Medulla oblongata (tissue), 1 donor: ENCODE measurements at regions not wholly inside any gene's neighbourhood (a gene's known extent, or its start where the extent isn't known, plus 50 kb on each side); places are given as distances from the start of the nearest gene placed in this dataset.
"Not testable (repeated sequence)": the region's sequence is repeated elsewhere in the genome, so short reads cannot be mapped to it uniquely, and the experiment has no call there.

Experiments
- DNase-seq: peaks from one replicate; pipeline ENCODE4 v3.0.0-alpha.2; 2015; ENCODE audit errors: extremely low spot score

DNA sequence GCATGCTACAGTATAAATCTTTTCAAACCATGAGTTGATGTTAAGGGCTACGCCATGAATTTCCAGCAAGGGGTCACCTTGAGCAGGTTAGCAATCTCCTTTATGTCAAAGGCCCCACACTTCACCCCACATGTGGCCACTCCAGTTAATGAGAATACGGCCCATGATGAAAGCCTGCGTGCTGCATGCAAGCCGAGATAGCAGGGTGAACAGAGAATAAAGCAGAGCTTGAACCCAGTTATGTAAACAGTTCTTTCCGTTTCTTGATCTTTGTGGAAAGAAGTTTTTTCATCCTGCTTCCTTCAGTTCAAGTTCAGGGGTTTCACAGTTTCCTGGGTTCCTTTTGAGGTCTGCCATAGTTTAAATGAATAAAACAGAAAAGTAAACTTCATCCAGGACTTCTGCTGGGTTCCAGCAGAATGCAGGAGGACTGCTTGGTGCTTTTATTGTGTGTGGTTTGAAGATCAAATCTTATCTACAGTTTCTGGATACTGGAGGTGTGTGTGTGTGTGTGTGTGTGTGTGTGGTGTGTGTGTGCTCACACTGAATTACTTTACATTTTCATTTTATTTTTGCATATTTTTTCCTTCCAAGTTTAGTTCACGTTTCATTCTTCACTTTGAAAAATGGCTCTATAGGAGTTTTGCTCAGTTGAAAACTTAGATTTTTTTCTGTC lies 87.1 kb downstream of the HMHB1 start:
- DNase-seq, result no peak

DNA sequence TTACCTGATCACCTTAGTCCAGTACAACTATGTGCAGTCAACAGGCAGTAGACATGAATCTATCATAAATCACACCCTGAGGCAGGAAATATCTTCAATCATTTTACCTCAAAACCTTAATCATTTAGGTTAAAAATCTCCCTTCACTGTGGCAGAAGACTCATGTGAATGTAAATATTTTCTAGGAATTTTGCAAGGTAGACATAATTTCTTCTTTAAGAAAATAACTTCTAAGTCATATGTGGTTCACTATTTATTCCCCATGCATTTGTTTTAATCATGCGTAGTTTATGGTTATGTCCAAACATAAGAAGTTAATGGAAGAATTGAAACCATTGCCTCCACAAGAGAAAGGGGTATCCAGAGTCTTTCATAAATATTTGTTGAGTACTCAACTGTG lies 97.0 kb downstream of the HMHB1 start:
- DNase-seq, result no peak

DNA sequence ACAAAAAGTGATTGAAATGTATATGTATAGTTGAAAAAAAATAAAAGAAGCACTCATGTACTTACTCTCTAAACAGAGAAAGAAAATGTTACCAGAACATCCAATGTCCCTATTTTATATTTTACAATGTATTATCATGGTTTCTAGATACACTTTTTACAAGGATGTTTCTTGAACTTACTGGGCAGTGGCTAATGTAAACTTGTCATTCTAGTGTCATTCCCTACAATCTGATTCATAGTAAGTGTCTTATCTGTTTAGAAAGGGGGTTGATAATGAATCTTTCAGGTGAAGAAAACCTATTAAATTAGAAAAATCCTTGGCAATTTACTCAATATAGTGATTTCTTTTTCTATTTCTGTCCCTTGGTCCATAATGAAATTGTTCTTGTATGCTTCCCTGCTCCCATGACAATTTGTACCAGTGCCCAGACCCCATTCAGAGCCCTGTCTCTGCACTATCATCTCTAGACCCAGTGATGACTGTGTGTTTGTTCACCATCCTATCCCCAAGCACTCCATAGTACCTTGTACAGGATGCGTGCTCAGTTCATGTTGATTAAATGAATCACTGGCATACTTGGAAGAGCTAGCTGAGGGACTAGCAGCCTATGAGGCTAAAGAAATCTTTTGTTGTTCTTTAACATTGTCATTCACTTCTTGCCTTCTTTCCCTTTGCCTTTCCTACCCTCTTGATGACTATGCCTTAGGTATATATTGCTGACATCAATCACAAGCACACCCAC lies 101.2 kb downstream of the HMHB1 start:
- DNase-seq, result peak; percentile 58

DNA sequence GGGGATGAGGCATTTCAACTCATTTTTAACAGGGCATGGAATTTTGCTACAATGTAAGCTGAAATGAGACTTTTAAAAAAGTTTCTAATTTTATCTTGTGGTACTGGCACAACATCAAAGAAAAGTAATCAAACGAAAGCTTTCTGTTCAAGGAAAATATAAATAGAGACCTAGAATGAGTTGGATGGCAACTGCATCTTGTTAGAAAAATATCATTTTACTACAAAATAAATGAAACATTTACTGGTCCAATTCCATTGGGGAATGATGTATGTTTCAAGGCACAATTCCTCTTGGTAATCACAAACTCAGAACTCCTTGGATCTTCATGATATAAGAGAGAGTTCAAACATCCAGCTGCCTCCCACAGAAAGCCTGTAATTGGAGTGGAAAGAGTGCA lies 102.8 kb downstream of the HMHB1 start:
- DNase-seq, result no peak

DNA sequence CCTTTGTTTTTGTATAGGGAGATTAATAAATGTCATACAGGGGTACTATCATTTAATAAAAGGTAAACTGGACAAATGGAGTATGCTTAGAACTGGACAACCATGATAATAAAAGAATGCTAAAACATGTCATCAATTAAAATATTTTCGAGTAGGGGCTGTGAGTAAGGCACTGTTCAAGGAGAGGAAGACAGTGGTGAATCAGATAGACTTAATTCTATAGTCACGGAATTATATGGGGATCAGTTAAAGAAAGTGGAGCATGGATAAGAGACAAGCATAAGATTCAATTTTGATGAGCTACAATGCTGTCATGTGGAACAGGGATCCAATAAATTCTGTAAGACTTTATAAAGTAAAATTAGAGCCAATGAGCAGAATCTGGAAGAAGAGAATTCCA lies 104.5 kb downstream of the HMHB1 start:
- DNase-seq, result no peak

DNA sequence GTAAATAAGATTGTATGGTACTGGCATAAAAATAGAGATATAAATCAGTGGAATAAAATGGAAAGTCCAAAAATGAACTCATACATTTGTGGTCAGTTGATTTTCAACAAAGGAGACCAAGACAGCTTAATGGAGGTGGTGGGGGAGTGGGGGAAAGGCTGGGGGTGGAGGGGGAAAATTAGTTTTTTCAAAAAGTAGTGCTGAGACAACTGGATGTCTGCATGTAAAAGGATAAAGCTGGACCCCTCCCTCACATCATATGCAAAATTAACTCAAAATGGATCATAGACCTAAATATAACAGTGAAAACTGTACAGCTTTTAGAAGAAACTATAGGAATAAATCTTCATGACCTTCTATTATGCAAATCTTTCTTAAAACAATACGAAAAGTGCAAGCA lies 107.0 kb downstream of the HMHB1 start:
- DNase-seq, result no peak

DNA sequence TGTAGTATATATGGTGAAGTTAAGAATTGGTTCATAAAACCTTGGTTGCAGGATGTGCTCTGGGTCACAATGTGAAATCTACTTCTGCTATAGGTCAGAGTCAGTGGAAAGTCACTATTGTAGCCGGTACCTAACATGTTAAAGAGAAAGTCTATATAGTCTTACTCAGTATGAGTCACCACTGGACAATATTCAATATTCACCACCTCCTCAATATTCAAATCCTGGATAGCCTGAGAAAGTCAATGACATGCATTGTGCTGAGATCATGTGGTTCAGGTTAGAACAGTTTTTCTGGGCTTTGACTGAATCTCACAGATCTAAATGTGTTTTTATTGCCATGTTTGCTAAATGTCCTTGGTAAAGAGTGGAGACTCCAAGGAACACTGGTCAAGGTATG lies 108.8 kb downstream of the HMHB1 start:
- no peak for DNase-seq

DNA sequence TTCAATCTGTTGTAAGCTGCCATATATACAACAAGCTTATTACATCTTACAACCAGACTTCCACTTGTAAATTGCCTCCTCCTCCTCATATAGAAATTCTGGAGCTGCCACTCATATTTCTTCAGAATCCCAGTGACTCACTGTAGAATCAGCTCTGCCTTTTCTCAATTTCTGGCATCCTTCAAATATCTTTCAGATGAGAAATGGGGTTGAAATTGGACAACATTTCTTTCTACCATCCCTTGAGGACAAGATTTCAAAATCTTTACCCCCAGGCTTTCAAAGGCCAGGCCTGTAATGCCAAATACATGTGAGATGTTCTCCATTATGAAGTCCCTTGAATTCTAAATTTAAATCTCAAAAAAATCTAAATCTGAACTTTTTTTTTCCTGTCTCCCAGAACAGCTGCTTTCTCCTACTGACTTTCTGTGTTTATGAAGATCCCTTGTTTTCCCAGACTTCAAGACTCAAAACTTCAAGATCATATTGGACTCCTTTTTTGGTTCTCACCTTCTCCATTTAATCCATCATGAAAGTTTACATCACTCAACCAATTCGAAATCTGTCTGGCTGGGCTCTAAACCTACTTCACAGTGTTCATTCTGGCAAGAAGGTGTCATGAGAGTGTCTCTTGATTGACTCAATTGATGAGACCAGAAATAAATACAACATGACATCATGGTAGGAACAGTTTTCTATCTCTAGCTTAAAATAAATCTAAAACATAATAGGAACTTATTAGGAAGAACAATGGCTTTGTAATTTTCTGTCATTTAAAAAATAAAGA lies 109.8 kb downstream of the HMHB1 start:
- DNase-seq, result no peak

DNA sequence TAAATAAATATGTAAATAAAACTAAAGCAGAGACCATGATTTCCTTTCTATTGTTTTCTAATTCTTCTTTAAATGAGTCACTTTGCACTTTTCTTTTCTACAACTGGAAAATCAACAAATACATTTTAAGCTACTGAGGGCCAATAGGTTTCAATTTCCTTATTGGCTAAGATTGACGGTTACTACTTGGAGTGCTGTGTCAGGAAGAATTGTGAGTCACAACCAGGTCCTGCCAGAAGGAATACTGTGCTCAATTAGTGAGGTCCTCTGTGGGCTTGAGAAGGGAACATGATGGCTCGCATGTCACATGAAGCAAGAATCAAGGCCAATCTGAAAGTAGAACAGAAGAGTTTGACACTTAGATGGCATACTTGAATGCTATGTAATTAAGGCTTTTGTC lies 110.8 kb downstream of the HMHB1 start:
- peak; percentile 21 for DNase-seq

DNA sequence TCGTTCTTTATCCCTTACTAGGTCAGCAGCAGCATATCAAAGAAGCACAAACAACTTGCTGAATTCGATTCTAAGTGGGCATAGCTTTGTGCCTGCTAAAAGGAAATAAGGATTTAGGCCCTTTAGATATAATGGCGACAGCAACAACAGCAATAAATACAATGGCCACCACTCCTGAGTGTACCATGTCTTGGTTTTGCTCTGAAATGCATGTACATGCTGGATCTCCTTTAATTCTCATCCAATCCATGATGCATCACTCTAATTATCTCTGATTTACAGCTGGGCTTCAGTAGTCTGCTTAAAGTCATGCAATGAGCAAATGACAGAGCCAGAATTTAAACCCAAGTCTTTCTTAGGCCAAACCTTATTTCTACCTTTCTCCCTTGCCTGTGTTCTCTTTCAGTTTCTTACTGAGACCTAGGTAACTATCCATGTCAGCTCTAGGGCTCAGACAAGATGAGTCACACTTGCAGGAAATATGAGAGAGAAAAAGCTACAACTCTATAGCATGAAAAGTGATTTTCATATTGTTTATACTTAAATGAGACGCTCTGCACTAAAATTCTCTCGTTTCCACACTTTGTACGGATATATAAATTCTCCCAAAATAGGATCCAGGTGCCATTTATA lies 111.8 kb downstream of the HMHB1 start:
- DNase-seq, result no peak

DNA sequence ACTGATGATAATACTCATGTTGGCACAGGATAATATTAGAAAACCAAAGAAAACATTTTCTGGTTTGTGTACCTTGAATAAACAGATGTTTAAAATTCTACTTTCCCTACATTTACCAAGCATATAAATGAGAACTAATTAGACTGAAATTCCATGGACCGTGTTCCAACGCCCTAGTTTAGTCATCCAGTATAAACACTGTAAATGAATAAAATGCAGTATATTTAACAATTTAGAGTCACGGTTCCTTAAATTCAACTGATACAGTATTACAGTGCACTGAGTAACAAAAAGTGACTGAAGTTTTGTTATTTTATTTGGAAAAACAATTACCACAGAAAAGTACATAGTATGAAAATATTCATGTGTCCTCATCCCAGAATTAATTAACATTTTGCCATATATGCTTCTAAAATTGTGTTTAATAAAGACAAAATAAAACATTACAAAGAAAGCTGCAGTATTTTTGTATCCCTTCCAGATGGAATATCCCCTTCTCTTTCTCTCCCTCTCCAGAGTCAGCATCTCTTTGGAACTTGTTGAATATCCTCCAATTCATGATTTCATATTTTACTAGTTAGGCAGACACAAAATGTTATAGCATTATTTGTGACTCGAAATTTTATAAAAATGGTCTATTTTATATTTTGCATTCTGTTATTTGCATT lies 112.5 kb downstream of the HMHB1 start:
- DNase-seq, result no peak

DNA sequence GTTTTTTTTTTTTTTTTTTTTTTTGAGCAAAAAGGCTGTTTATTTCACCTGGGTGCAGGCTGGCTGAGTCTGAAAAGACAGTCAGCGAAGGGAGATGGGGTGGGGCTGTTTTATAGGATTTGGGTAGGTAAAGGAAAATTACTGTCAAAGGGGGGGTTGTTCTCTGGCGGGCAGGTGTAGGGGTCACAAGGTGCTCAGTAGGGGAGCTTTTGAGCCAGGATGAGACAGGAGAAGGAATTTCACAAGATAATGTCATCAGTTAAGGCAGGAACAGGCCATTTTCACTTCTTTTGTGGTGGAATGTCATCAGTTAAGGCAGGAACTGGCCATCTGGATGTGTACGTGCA lies 113.0 kb downstream of the HMHB1 start:
- DNase-seq, result not testable (repeated sequence)

DNA sequence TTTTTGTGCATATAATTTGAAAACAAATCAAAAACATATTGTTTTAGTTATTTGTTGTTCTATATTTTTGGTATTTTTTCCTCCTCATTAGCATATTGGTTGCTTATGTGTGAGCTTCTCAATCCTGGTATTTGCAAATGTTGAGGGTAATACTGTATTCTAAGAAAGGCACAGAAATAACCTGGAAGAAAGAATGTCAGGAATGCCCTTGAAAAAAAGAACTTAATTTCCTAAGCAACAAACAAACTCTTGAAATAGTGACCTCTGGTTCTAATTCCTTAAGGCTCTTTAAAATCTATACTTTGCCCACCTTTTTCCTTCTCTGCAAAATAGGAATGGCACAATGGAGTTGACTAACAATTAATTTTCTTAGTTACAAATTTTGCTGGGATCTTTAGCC lies 117.5 kb downstream of the HMHB1 start:
- no peak for DNase-seq

DNA sequence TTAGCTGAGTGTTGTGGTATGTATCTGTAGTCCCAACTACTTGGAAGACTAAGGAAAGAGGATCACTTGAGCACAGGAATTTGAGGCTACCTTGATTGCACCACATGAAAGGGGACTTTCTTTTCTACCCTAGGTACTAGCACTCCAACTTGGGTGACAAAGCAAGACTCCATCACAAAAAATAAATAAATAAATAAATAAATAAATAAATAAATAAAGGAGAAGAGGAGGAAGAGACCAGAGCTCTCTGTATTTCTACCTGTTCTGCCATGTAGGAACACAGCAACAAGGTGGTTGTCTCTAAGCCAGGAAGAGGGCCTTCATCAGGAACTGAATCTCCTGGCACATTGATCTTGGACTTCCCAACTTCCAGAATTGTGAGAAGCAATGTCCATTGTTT lies 118.6 kb downstream of the HMHB1 start:
- no peak for DNase-seq

DNA sequence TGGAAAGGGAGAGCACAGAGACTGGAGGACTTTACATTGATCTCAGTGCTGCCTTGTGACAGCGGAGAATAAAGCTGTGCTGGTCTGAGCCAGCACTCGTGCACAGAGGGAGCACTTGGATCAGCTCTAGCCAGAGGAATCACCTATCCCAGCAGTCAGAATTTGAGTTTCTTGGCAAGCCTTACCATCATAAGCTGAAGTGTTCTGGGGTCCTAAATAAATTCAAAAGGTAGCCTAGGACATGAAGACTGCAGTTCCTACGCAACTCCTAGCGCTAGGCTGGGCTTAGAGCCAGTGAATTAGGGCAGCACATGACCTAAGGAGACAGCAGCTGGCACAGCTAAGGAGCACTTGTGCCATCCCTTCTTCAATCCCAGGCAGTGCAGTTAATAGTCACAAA lies 119.5 kb downstream of the HMHB1 start:
- peak; percentile 82 for DNase-seq

DNA sequence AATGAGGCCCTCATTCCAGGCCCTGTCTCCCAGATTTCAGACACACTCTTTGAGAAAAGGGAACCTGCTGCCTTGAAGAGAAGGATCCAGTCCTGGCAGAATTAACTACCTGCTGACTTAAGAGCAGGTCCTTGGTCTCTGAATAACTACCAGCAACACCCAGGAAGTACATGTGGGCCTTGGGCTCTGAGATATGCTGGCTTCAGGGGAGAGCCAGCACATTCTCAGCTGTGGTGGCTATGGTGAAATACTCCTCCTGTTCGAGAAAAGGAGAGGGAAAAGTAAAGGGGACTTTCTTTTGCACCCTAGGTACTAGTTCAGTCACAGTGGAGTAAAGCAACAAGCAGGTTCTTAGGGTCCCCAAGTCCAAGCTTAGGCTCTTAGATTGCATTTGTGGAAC lies 120.0 kb downstream of the HMHB1 start:
- no peak for DNase-seq

DNA sequence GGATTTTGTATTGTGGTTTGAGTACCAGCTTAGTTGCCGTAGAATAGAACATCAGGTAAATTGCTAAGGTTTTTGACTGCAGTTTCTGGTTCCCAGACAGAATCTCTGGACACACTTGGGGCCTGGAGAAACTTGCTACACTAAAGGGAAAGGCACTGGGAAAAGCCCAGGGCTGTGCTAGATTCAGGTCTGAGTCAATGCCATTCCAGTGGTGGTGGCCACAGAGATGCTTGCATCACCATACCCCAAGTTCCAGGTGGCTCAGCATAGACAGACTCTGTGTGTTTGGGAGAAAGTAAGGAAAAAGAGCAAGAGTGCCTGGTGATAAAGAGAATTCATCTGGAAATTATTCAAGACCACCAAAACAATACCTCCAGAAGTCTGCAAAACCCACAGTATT lies 120.6 kb downstream of the HMHB1 start:
- no peak for DNase-seq

DNA sequence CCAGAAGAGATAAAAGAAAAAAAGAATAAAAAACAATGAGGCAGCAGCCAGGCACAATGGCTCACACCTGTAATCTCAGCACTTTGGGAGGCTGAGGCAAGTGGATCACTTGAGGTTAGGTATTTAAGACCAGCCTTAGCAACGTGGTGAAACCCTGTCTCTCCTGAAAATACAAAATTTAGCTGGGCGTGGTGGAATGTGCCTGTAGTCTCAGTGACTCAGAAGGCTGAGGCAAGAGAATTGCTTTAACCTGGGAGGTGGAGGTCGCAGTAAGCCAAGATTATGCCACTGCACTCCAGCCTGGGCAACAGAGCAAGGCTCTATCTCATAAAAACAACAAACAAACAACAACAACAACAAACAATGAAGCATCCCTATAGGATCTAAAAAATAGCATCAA lies 121.5 kb downstream of the HMHB1 start:
- no peak for DNase-seq

DNA sequence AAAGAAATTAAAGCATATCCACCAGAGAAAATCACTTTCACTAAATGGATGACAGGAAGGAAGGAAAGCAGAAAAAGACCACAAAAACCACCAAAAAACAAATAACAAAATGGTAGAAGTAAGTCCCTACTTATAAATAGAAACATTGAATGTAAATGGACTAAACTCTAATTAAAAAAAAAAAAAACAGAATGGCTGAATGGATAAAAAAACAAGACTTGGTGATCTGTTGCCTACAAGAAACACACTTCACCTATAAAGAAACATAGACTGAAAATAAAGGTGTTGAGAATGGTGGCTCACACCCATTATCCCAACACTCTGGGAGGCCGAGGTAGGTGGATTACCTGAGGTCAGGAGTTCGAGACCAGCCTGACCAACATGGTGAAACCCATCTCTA lies 122.9 kb downstream of the HMHB1 start:
- no peak for DNase-seq

DNA sequence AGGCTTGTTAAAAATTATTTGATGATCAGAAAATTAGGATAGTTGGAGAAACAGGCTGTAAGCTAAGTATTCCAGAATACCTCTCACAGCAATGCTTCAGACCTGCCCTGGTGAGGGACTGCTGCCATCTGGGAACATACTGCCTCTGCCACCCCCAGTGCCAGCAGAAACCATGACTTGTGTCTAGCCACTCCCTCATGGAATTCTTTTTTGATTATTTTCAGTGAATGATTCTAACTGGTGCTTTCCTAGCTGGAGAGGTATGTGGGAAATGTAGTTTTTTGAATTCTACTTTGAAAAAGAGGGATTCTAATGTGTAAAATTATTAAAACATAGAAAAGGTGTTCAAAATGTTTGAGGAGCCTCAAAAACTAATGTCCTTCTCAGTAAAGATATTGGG lies 126.3 kb downstream of the HMHB1 start:
- DNase-seq, result no peak

DNA sequence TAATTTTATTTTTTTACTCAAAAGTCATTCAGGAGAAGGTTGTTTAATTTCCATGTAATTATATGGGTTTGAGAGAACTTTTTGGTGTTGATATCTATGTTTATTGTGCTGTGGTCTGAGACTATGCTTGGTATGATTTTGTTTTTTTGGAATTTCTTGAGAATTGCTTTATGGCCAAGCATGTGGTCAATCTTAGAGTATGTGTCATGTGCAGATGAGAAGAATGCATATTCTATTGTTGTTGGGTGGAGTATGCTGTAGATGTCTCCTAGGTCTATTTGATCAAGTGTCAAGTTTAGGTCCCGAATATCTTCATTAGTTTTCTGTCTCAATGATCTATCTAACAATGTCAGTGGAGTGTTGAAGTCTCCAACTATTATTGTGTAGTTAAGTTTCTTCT lies 134.9 kb downstream of the HMHB1 start:
- DNase-seq, result no peak

DNA sequence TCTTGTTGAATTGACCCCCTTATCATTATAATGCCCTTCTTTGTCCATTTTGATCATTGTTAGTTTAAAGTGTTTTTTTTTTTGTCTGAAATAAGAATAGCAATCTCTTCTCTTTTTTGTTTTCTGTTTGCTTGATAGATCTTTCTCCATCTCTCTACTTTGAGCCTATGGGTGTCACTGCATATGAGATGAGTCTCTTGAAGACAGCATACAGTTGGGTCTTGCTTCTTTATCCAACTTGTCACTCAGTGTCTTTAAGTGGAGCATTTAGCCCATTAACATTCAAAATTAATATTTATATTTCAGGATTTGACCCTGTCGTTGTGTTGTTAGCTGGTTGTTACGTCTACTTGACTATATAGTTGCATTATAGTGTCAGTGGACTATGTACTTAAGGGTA lies 135.4 kb downstream of the HMHB1 start:
- DNase-seq, result no peak
